Urinary bladder (tissue), 3 donors: ENCODE measurements at regions not wholly inside any gene's neighbourhood (a gene's known extent, or its start where the extent isn't known, plus 50 kb on each side); places are given as distances from the start of the nearest gene placed in this dataset.
"Not testable (repeated sequence)": the region's sequence is repeated elsewhere in the genome, so short reads cannot be mapped to it uniquely, and the experiment has no call there.

ENCODE experiments used
- DNase-seq: peaks from one replicate; pipeline ENCODE4 v3.0.0-alpha.2; 2015; ENCODE audit errors: extremely low spot score
- H3K27ac ChIP-seq: one replicate; pipeline ENCODE4 v1.5.1; 2013; ENCODE audit warnings: low read depth, mild to moderate bottlenecking, moderate library complexity
- H3K36me3 ChIP-seq: one replicate; pipeline ENCODE4 v1.6.1; 2013; ENCODE audit warnings: mild to moderate bottlenecking, moderate library complexity; ENCODE audit not compliant: insufficient read depth
- H3K4me1 ChIP-seq: one replicate; pipeline ENCODE4 v1.6.1; 2013; ENCODE audit warnings: mild to moderate bottlenecking, moderate library complexity; ENCODE audit not compliant: insufficient read depth
- H3K4me3 ChIP-seq: one replicate; pipeline ENCODE4 v1.5.1; 2013; ENCODE audit warnings: low read depth, low read length
- WGBS: extraction: QIAGEN DNeasy Blood & Tissue Kit; methylation state at CpG from one replicate; pipeline ENCODE4 v1.1.7; 2013; 5-methylcytosine and 5-hydroxymethylcytosine counted together
- donor health status: healthy with polysubstance abuse.
- donor health status: healthy.

GRCh38 chr10:65765006-65765541, 1160.8 kb upstream of the LRRTM3 start:
- WGBS = 81% methylated on average over 1 of the region's 1 CpG
- H3K36me3 ChIP-seq = no peaks in the 10 kb centered on the region

GRCh38 chr10:65769828-65770227, 1156.0 kb upstream of the LRRTM3 start:
- H3K4me3 ChIP-seq = no peak overlapping the region
- H3K27ac ChIP-seq = no peak overlapping the region
- 94% methylated on average over 1 of the region's 1 CpG for WGBS
- DNase-seq = no peak
- H3K4me1 ChIP-seq = no peaks in the 10 kb centered on the region
- no peaks in the 10 kb centered on the region for H3K36me3 ChIP-seq

More at GRCh38 chr10:65765006-65765541, 1160.8 kb upstream of the LRRTM3 start:
- H3K4me1 ChIP-seq = no peaks in the 10 kb centered on the region
- DNase-seq = no peak
- H3K4me3 ChIP-seq = no peak overlapping the region
- H3K27ac ChIP-seq = no peak overlapping the region

- H3K4me3 ChIP-seq = no peak overlapping the region
- WGBS = 96% methylated on average over 6 of the region's 6 CpGs
- H3K27ac ChIP-seq = no peak overlapping the region
- no peaks in the 10 kb centered on the region for H3K36me3 ChIP-seq
- no peaks in the 10 kb centered on the region for H3K4me1 ChIP-seq
- DNase-seq = no peak
These were observed 1147.1 kb upstream of the LRRTM3 start for GRCh38 chr10:65778753-65779152.

- H3K4me3 ChIP-seq = no peak overlapping the region
- DNase-seq = no peak
- H3K4me1 ChIP-seq = no peaks in the 10 kb centered on the region
- H3K36me3 ChIP-seq = no peaks in the 10 kb centered on the region
- WGBS = 94% methylated on average over 5 of the region's 5 CpGs
- H3K27ac ChIP-seq = no peak overlapping the region
These were observed 1145.9 kb upstream of the LRRTM3 start for GRCh38 chr10:65779985-65780384.

- DNase-seq = no peak
- Histone ChIP-seq H3K4me1 (no peaks in the 10 kb centered on the region), H3K4me3 (no peak overlapping the region), H3K27ac (no peak overlapping the region), H3K36me3 (no peaks in the 10 kb centered on the region)
- WGBS = 72% methylated on average over 2 of the region's 2 CpGs
These were observed 1139.6 kb upstream of the LRRTM3 start for GRCh38 chr10:65786279-65786678.

- no peak overlapping the region for H3K4me3 ChIP-seq
- H3K27ac ChIP-seq = no peak overlapping the region
- H3K36me3 ChIP-seq = no peaks in the 10 kb centered on the region
- 87% methylated on average over 1 of the region's 1 CpG for WGBS
- no peak for DNase-seq
- H3K4me1 ChIP-seq = no peaks in the 10 kb centered on the region
These were observed 1138.3 kb upstream of the LRRTM3 start for GRCh38 chr10:65787571-65787970.

- H3K27ac ChIP-seq = no peak overlapping the region
- no peak overlapping the region for H3K4me3 ChIP-seq
- H3K36me3 ChIP-seq = no peaks in the 10 kb centered on the region
- no peaks in the 10 kb centered on the region for H3K4me1 ChIP-seq
- DNase-seq = no peak
These were observed 1137.6 kb upstream of the LRRTM3 start for GRCh38 chr10:65788271-65788670.

GRCh38 chr10:65791979-65792378, 1133.9 kb upstream of the LRRTM3 start:
- H3K4me3 ChIP-seq = no peak overlapping the region
- WGBS = 86% methylated on average over 1 of the region's 1 CpG

GRCh38 chr10:65793738-65794425, 1132.0 kb upstream of the LRRTM3 start:
- no peak overlapping the region for H3K27ac ChIP-seq

More at GRCh38 chr10:65791979-65792378, 1133.9 kb upstream of the LRRTM3 start:
- Histone ChIP-seq H3K27ac (no peak overlapping the region), H3K36me3 (no peaks in the 10 kb centered on the region), H3K4me1 (no peaks in the 10 kb centered on the region)
- DNase-seq = no peak

GRCh38 chr10:65794861-65795260, 1131.0 kb upstream of the LRRTM3 start:
- not testable (repeated sequence) for H3K4me1 ChIP-seq, H3K36me3 ChIP-seq, H3K27ac ChIP-seq, DNase-seq, H3K4me3 ChIP-seq
- WGBS = 85% methylated on average over 19 of the region's 19 CpGs

More at GRCh38 chr10:65793738-65794425, 1132.0 kb upstream of the LRRTM3 start:
- DNase-seq = no peak
- Histone ChIP-seq H3K36me3 (no peaks in the 10 kb centered on the region), H3K4me1 (no peaks in the 10 kb centered on the region), H3K4me3 (no peak overlapping the region)
- WGBS = 87% methylated on average over 4 of the region's 4 CpGs

- no peak for DNase-seq
- Histone ChIP-seq H3K27ac (no peak overlapping the region), H3K36me3 (no peaks in the 10 kb centered on the region), H3K4me3 (no peak overlapping the region), H3K4me1 (no peaks in the 10 kb centered on the region)
- 67% methylated on average over 2 of the region's 2 CpGs for WGBS
These were observed 1129.4 kb upstream of the LRRTM3 start for GRCh38 chr10:65796472-65796871.

GRCh38 chr10:65798133-65798532, 1127.7 kb upstream of the LRRTM3 start:
- H3K4me3 ChIP-seq = no peak overlapping the region
- H3K27ac ChIP-seq = no peak overlapping the region
- 81% methylated on average over 3 of the region's 3 CpGs for WGBS
- no peak for DNase-seq
- no peaks in the 10 kb centered on the region for H3K36me3 ChIP-seq
- no peaks in the 10 kb centered on the region for H3K4me1 ChIP-seq

- no peaks in the 10 kb centered on the region for H3K36me3 ChIP-seq
- no peak for DNase-seq
- no peak overlapping the region for H3K27ac ChIP-seq
- WGBS = 77% methylated on average over 2 of the region's 2 CpGs
- H3K4me1 ChIP-seq = no peaks in the 10 kb centered on the region
- no peak overlapping the region for H3K4me3 ChIP-seq
These were observed 1123.4 kb upstream of the LRRTM3 start for GRCh38 chr10:65802391-65802790.

GRCh38 chr10:65805511-65805910, 1120.3 kb upstream of the LRRTM3 start:
- H3K27ac ChIP-seq = no peak overlapping the region
- DNase-seq = no peak
- H3K4me3 ChIP-seq = no peak overlapping the region
- WGBS = 28% methylated on average over 1 of the region's 1 CpG
- no peaks in the 10 kb centered on the region for H3K36me3 ChIP-seq
- H3K4me1 ChIP-seq = no peaks in the 10 kb centered on the region
